GM18907 (cell line): ENCODE measurements at regions not wholly inside any gene's neighbourhood (a gene's known extent, or its start where the extent isn't known, plus 50 kb on each side); places are given as distances from the start of the nearest gene placed in this dataset.

Experiments used
- ATAC-seq: cut with Tn5 transposase; IDR thresholded peaks from one replicate; pipeline ENCODE4 v1.9.1; 2021; ENCODE audit warnings: mild to moderate bottlenecking, moderate library complexity; ENCODE audit not compliant: unreplicated experiment

DNA sequence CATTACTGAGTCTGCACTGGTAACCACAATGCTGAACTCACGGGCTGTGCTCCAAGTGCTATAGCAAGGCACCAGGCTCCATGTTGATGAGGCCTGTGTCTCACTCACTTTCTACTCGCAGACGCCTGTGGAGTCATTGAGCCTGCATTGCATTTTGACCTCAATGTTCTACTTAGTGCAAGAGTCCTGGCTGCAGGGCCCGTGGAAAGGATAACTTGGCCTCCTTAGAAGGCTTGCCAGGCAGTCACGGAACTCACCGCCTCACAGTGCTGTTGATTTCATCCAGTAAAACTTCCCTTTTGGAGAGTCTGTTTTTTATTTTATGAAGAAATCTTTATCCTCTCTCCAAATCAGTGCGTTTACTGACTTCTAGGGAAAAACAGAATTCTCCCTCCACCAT is 290.4 kb downstream of the RNF144A start:
- no peak for ATAC-seq

DNA sequence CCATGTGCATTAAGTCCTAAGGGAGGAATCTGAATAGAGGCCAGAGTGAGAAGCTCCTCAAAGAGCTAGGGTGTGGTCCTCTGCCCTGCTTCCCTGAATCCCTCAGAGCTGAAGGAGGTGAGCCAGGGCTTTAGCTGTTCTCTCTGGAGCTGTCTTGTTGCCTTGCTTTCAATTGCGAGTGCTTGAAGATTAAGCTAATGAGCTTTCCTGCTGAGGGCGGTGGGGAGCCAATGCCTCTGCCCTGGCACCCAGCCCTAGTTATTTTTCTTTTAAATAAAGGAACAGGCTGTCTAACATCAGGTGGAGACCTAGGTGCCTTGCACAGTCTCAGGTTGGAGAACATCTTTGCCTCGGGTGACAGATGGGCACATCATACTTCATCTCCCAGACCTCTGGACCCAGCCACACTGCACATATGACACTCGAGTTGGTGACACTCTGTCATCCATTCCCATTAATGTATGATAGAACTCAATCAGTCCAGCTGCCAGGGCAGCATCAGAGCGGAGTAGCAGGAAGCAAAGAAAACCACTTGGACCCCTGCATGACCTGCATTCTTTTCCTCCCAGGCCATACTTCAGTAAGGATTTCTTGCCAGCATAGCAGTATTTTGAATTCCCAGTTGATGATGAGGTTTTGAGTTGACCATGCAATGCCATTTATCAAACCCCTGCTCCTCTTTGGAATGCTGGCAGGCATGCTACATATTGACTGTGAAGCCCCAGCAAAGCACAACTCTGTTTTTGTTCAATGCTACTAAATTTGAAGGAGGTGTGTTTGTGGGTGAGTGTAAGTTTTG is 292.7 kb downstream of the RNF144A start:
- no peak for ATAC-seq

DNA sequence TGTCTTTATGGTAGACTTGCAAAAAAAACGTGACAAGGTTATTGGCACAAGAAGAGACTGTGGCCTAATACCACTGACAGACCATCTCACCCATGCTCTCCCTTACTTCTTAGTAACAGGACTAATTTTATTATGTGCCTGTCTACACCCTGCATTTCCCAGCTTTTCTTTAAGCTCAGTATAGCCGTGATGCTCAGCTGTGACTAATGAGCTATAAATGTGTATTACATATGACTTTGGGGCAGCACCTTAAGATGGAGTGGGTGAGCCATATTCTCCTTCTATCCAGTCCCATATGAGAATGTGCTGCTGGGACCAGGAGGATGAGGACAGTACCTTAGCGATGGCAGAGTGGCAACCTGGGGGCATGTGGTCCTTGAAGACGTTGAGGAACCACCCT is 293.5 kb downstream of the RNF144A start:
- no peak for ATAC-seq

DNA sequence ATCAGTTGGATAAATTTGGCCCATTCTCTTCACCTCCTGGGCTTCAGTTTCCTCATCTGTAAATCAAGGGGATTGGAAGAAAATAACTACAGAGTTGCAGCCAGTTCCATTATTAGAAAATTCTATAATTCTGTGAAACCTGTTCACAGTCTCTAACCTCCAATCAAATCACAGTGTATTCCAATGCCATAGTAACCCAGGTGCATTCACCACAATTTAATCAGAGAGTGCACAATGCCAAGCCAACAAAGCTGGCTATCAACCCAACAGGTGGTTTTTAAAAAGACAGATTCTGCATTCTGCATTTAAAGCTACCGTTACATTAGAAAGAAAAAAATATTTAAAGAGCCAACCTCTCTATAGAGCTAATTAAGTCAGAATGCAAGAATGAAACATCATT is 308.6 kb downstream of the RNF144A start:
- no peak for ATAC-seq

DNA sequence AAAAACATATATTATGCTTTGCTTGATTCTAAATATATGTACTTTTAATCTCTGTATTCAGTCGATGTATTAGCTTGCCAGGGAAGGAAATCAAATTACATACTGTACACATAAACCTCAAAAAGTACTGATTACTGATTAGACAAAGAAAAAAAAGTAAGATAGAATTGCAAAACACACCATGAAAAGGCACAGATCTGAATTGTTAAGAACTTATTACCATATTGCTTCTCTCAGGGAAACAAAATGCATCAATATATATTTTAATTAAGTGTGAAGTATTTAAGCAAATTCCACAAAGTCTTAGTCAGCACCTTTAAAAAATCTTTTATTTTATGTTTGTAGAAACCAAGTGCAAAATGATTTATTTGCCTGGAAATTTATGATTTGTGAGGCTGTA is 309.3 kb downstream of the RNF144A start:
- ATAC-seq: no peak

DNA sequence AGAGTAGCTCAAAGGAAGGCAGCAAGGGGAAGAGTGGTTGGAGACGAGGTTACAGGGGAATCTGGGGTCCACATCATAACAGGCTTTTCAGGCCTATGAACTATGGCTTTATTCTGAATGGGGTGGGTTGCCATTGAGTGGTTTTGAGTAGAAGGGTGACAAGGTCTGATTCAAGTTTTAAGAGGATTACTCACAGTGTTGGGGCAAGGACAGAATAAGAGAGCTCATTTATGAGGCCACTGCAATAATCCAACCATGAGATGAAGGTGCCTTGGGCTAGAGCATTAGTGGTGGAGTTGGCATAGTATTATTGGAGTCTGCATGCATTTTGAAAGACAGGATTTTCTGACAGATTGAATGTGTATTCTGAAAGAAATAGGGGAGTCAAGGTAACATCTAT is 315.9 kb downstream of the RNF144A start:
- ATAC-seq: no peak

DNA sequence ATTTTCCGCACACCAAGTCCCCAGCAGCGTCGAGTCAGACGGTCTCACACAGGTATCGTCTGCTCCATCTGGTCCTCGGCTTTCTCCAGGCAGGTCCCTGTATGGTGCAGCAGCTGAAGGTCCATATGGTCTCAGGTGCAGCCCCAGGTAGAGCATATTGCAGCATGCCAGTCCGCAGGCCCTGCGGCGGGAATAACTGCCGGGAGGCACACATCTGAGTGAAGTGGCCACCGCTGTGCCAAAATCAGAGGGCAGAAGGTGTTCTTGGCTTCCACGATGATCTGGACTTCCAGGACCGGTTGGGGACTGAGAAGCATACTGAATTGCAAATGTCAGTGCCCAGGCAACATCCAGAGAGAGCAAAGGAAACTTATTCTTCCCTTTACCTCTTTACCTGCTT is 320.3 kb downstream of the RNF144A start:
- no peak for ATAC-seq

DNA sequence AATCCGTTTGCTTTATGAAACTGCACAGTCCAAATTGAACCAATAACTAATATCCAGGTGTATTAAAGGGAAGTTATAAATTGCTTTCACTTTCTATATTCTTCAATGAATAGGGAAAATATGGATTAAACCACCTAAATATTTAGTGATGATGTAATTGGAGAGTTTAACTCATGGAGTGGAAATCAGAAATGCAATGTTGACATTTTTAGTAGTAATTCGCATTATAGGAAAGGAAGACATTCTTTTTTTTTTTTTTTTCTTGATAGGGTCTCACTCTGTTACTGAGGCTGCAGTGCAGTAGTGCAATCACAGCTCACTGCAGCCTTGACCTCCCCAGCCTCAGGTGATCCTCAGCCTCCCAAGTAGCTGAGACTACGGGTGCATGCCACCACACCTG is 321.9 kb downstream of the RNF144A start:
- no peak for ATAC-seq

DNA sequence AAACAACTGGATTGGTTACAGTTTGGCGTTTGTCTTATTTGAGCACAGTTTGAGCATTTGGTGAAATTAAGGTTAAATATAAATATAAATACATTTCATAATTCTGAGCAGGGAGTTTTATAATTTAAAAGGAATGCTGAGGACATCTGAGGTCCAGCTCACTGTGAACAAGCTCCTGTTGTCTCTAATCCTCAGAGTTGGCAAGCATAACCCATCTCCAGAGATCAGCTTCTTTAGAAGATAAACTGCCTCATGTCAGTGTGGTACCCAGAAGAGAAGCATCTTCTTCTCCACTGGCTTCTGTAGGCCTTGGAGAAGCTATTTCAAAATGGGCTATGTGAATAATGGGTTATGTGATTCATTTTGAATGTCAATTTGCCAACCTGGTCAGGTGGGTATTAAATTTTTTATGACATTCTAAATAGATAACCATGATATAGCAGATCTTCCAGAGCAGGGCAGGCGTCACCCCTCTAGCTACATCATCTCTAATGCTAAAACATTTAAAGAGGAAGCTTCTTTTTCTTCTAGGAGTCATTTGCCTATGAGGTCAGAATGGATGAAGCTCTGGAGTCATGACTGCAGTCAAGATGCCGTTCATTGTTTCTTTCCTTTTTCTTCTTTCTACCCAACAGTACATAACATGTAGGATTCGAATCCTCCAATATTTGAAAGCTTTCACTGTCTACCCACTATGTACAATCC is 324.0 kb downstream of the RNF144A start:
- ATAC-seq: no peak

DNA sequence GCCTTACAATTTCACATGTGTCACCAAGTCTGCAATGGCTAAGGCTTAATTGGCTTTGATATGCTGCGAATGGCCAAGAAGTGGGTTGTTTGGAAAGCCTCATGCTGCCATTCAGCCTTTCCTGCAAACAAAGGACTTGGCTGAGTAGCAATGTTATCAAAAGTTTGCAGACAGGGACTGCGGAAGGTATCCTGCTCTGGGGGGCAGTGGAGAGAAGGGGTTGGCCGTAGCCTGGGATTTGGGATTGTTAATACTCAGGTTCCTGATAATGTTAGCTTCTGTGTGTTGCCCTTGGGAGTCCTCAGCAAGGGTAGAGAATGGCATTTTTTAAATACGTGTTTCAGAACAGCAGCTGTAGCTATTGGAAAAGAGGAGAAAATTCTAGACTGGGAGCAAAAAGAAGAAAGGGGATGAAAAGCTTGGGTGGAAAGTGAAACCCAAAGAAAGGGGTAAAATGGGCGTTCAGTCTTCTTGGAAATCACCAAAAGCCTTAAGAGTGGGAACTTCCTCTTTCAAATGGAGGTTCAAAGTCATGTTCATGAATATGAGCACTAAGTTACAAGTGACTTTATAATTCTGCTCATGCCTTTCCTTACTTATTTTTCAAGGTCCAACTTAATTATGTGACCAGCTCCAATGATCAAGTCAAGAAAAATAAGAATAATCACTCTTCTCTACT is 325.1 kb downstream of the RNF144A start:
- no peak for ATAC-seq

DNA sequence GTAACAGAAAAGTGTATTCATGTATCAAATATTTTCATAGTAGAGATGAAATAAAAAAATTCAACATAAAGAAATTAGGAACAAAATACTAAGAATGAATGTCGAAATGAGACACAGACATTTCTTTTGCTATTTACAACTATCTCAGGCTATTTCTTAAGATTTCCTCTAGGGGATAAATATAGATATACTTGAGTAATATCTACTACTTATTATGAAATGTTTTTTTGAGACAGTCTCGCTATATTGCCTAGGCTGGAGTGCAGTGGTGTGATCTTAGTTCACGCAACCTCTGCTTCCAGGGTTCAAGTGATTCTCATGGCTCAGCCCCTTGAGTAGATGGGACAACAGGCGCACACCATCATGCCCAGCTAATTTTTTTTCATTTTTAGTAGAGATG is 326.1 kb downstream of the RNF144A start:
- no peak for ATAC-seq

DNA sequence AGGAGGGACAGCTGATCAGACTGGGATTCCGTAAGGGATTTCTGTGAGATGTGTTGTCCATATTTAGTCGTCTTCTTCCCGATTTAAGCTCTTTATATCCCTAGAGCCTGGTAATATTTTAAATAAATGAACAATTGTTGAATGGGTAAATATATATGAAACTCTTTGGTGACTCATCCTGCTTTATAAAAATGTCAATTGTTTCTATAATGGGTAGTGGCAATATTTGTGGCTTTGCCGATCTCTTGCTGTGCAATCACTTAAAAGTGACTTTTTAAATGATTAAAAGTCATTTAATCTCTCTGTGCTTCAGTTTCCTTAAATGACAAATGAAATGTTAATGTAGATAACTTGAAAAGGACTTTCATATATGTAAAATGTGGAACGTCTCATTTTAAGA is 339.2 kb downstream of the RNF144A start:
- ATAC-seq: no peak

DNA sequence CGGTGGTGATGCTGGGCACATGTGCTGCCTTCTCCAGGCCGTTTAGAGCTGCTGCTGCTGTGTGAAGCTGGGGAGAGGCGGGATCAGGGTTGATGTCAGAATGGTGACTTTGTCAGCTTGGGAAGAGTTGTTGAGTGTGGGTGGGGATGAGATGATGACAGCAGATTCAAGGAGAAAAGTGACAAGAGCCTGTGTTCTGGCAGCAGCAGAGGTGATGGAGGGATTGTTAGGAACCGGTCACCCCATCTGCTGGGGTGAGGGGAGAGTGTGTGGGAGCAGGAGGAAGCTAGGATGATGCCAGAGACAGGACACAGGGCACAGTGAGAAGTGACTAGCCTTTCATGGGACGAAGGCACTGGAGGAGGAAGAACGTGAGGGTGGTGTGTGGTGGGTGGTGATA is 345.5 kb downstream of the RNF144A start:
- no peak for ATAC-seq

DNA sequence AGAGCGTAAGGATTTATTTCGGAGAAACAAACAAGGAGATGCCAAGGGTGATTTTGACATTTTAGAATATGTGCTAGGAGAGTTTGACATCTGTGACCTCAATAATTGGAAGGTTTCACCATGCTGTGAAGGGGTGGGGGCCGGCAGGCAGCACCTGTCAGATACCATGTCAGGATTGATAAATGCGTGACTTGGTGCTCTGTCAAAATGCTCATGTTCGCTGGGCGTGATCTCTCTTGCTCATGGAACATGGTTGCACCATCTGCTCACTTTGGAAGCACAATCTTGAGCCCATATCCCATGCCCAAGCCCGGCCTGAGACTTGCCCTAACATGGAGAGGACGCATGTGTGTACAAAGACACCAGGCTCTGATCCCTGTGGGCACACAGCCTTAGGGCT is 347.6 kb downstream of the RNF144A start:
- no peak for ATAC-seq

DNA sequence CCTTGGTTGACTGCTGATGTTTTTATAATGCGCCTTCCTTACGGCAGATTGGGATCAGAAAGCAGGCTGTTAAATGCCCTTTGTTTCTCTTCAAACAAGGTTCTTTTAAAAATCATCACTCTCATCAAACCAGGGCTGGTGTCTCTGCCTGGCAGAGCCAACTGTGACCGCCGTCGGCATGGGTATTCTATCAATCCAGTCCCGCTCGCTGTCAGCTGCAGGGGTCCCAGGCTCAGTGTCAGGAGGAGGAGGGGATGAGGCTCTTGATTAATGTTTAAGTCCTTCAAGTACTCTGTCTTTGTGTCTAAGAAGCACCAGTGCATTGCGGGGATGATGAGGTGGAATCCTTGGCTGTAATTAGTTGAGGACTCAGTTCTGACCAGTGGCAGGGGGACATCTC is 348.1 kb downstream of the RNF144A start:
- ATAC-seq: no peak

DNA sequence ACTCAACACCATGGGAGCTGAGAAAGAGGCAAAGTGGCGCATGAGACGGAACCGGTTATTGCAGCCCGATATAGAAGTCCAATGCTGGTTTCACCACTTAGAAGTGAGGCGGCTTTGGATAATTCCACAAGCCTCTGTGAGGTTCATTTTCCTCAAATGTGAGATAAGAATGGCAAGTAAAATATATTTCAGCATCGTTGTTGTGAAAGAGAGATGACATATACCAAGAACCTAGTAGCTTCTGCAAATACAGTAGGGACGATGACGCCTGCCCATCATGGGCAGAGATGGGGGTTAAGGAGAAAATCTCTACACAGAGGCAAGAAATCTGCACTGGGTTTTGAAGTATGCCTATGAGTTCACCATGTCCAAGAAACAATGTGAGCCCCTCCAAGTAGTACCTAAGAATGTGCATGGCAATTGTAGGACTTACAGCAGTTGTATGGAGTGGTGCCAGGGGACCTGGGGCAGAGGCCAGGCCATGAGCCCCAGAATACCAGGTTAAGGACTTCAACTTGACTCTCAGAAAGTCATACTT is 352.0 kb downstream of the RNF144A start:
- no peak for ATAC-seq

DNA sequence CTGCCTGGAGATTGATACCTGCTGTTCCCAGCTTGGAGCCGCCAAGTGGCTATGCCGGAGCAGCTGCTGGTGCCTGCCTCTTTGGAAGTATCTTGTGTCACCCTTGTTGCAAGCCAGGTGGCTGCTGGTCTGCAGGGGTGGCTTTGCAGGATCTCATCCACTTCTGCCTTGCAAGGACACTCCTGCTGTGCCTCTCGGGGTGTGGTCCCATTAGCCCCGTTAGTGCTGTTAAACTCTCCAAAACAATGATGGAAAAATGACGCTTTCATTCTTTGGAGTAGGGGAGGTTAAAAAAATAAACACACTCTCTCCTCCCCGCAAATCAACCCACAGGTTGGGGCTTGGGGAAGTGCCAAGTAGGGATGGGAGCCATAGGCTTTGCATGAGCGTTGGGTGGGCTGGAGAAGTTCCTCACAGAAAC is 352.8 kb downstream of the RNF144A start:
- ATAC-seq: no peak

DNA sequence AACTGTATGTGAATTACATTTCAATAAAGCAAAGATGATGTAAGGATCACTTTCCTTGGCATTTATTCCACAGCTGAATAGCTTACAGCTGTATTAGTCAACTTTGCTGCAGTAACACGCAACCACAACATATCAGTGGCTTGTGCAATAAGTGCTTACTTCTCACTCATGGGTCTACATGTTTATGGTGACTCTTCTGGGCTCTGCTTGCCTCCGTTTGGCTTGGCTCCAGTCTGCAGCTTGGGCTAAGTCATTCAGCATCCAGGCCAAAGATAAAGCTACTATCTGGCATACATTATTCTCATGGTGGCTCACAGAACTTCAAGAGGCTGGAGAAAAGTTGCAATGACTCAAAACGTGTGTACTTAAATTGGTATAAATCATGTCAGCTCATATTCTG is 355.0 kb downstream of the RNF144A start:
- ATAC-seq: no peak

DNA sequence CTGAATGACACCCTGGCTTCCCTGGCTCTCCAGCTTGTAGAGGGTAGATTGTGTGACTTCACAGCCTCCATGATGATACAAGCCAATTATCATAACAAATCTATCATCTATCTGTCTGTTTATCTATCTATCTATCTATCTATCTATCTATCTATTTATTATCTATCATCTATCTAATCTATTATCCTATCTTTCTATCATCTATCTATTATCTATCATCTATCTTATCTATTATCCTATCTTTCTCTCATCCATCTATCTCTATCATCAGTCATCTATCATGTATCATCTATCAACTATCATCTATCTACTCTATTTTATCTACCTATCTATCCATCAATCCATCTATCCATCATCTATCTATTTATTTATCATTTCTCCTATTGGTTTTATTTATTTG is 361.8 kb downstream of the RNF144A start:
- ATAC-seq: no peak

DNA sequence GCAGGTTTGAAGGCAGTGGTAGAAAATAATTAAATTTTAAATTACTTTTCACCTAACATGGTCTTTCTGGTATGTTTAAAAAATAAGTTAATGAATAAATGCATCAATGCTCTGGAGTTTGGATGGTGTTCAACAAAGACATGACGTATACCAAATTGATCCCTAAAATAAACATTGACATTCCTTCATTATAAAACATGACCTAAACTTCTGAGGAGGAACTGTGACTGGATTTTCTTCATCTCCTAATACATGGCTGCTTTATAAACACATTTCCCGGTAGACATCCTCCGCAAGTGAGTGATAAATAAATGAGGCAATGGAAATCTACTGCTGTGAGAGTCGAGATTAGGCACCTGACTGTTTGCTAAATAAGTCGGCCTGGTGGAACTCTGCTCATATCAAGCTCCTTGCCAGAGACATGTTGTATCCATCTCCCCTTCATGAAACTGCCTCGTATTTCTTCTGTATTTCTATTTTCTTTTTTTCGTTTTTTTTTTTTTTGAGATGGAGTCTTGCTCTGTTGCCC is 362.3 kb downstream of the RNF144A start:
- ATAC-seq: no peak

DNA sequence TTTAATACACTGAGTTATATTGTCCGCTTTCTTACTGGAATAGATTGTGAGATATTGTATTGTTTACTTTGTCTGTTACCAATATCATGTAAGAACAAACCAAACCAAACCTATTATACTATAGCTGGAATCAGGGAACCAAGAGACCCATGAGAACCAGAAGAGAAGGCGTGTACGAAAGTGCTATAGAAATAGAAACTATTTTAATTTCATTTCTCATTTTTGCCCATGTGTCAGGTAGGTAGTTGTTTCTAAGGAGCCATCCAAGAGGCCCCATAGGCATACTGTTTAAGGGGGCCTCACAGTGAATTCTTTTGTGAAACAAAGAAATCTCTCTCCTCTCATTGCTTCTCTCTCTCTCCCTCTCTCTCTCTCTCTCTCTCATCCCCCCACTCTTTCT is 363.6 kb downstream of the RNF144A start:
- ATAC-seq: peak; percentile 65
